DOHH2 (cell line): ENCODE measurements at regions not wholly inside any gene's neighbourhood (a gene's known extent, or its start where the extent isn't known, plus 50 kb on each side); places are given as distances from the start of the nearest gene placed in this dataset.

ENCODE experiments used
- H3F3A ChIP-seq: fragments of 200-600 bp; sonication (generic), shearing (Covaris generic); 2 replicates; pipeline ENCODE4 v1.6.0; 2016; ENCODE audit warnings: antibody characterized with exemption, mild to moderate bottlenecking; ENCODE audit not compliant: control insufficient read depth, insufficient read depth
- H3K27ac ChIP-seq: fragments of 200-600 bp; sonication (generic); 2 replicates; pipeline ENCODE4 v1.5.1; 2014; ENCODE audit warnings: low read depth, mild to moderate bottlenecking, low read length, moderate library complexity
- H3K27me3 ChIP-seq: fragments of 200-600 bp; sonication (generic); 2 replicates; pipeline ENCODE4 v1.6.1; 2014; ENCODE audit warnings: mild to moderate bottlenecking, low read length, mixed read lengths; ENCODE audit not compliant: control insufficient read depth
- H3K36me3 ChIP-seq: fragments of 200-600 bp; sonication (generic); 2 replicates; pipeline ENCODE4 v1.6.1; 2014; ENCODE audit warnings: mild to moderate bottlenecking, low read length, moderate library complexity, mixed read lengths; ENCODE audit not compliant: control insufficient read depth
- H3K4me1 ChIP-seq: fragments of 200-600 bp; sonication (generic); 2 replicates; pipeline ENCODE4 v1.6.1; 2014; ENCODE audit warnings: mild to moderate bottlenecking, low read length, mixed read lengths; ENCODE audit not compliant: control insufficient read depth
- H3K4me2 ChIP-seq: fragments of 200-600 bp; sonication (generic); 2 replicates; pipeline ENCODE4 v1.6.0; 2014; ENCODE audit warnings: mild to moderate bottlenecking, low read length, moderate library complexity
- H3K4me3 ChIP-seq: fragments of 200-600 bp; sonication (generic); 2 replicates; pipeline ENCODE4 v1.5.1; 2014; ENCODE audit warnings: mild to moderate bottlenecking, low read length, mixed read lengths
- H3K79me2 ChIP-seq: fragments of 200-600 bp; sonication (generic); 2 replicates; pipeline ENCODE4 v1.6.1; 2014; ENCODE audit warnings: mild to moderate bottlenecking, low read length, mixed read lengths; ENCODE audit not compliant: control insufficient read depth
- H3K9me2 ChIP-seq: fragments of 200-600 bp; sonication (generic); replicated peaks from 2 replicates; pipeline ENCODE4 v1.6.1; 2014; ENCODE audit warnings: mild to moderate bottlenecking, low read length, mixed read lengths; ENCODE audit not compliant: control insufficient read depth
- H3K9me3 ChIP-seq: fragments of 200-600 bp; sonication (generic); 2 replicates; pipeline ENCODE4 v1.6.1; 2014; ENCODE audit warnings: antibody characterized with exemption, low read length, mixed read lengths; ENCODE audit not compliant: control insufficient read depth, insufficient read depth
- H4K20me1 ChIP-seq: fragments of 200-600 bp; sonication (generic); 2 replicates; pipeline ENCODE4 v1.6.0; 2014; ENCODE audit warnings: low read depth, mild to moderate bottlenecking, antibody characterized with exemption, low read length, moderate library complexity; ENCODE audit not compliant: control insufficient read depth, insufficient read depth
- CTCF ChIP-seq: fragments of 200-600 bp; sonication (generic); IDR thresholded peaks from one replicate; pipeline ENCODE4 v1.5.1; 2014; ENCODE audit warnings: antibody characterized with exemption, mild to moderate bottlenecking, low read depth, low read length; ENCODE audit not compliant: poor library complexity, severe bottlenecking
- EZH2phosphoT487 ChIP-seq: fragments of 200-600 bp; sonication (generic); IDR thresholded peaks from 2 replicates; pipeline ENCODE4 v1.6.1; 2017; ENCODE audit warnings: borderline replicate concordance, mild to moderate bottlenecking, antibody characterized with exemption, low read length, moderate library complexity, mixed read lengths

- H3K36me3 ChIP-seq: no peaks in the 10 kb centered on the region
- TF ChIP-seq CTCF (no peak), EZH2phosphoT487 (no peak)
- no peaks in the 10 kb centered on the region for H3K4me1 ChIP-seq
- H3K27ac ChIP-seq: no peak overlapping the region
- H3F3A ChIP-seq: no peaks in the 10 kb centered on the region
- H3K27me3 ChIP-seq: no peaks in the 10 kb centered on the region
- H3K9me3 ChIP-seq: no peaks in the 10 kb centered on the region
- H3K9me2 ChIP-seq: no peaks in the 10 kb centered on the region
- H3K79me2 ChIP-seq: no peaks in the 10 kb centered on the region
- no peaks in the 10 kb centered on the region for H4K20me1 ChIP-seq
- H3K4me3 ChIP-seq: no peak overlapping the region
- H3K4me2 ChIP-seq: no peak overlapping the region
These were observed 77.9 kb upstream of the DPT start for GRCh38 chr1:168806952-168807351.

- no peak overlapping the region for H3K27ac ChIP-seq
- H4K20me1 ChIP-seq: no peaks in the 10 kb centered on the region
- no peaks in the 10 kb centered on the region for H3K27me3 ChIP-seq
- TF ChIP-seq CTCF: no peak
- no peak overlapping the region for H3K4me2 ChIP-seq
- no peaks in the 10 kb centered on the region for H3K4me1 ChIP-seq
- H3K36me3 ChIP-seq: no peaks in the 10 kb centered on the region
- H3K9me2 ChIP-seq: no peaks in the 10 kb centered on the region
- H3K4me3 ChIP-seq: no peak overlapping the region
- no peaks in the 10 kb centered on the region for H3F3A ChIP-seq
- H3K79me2 ChIP-seq: no peaks in the 10 kb centered on the region
- no peaks in the 10 kb centered on the region for H3K9me3 ChIP-seq
These were observed 82.2 kb upstream of the DPT start for GRCh38 chr1:168811176-168811575.

DNA sequence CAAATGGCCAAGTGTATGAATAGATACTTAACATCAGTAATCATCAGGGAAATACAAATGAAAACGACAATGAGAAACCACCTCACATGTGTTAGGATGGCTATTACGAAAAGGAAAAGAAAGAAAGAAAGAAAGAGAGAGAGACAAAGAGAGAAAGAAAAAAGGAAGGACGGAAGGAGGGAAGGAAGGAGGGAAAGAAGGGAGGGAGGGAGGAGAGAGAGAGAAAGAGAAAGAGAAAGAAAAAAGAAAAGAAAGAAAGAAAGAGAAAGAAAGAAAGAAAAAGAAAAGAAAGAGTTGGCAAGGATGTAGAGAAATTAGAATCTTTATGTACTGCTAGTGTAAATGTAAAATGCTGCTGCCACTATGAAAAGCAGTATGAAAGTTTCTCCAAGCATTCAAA is 90.7 kb upstream of the DPT start:
- H3K4me1 ChIP-seq: no peaks in the 10 kb centered on the region
- no peaks in the 10 kb centered on the region for H3K79me2 ChIP-seq
- H3K27ac ChIP-seq: no peak overlapping the region
- H3K27me3 ChIP-seq: no peaks in the 10 kb centered on the region
- H3K4me3 ChIP-seq: no peak overlapping the region
- H3K9me2 ChIP-seq: no peaks in the 10 kb centered on the region
- H4K20me1 ChIP-seq: no peaks in the 10 kb centered on the region
- H3K36me3 ChIP-seq: no peaks in the 10 kb centered on the region
- H3K4me2 ChIP-seq: no peak overlapping the region
- TF ChIP-seq CTCF (no peak), EZH2phosphoT487 (no peak)
- H3K9me3 ChIP-seq: no peaks in the 10 kb centered on the region
- no peaks in the 10 kb centered on the region for H3F3A ChIP-seq

- H3K36me3 ChIP-seq: no peaks in the 10 kb centered on the region
- no peak overlapping the region for H3K27ac ChIP-seq
- H3K4me1 ChIP-seq: no peaks in the 10 kb centered on the region
- no peak overlapping the region for H3K4me3 ChIP-seq
- H4K20me1 ChIP-seq: no peaks in the 10 kb centered on the region
- H3F3A ChIP-seq: no peaks in the 10 kb centered on the region
- no peaks in the 10 kb centered on the region for H3K79me2 ChIP-seq
- H3K27me3 ChIP-seq: no peaks in the 10 kb centered on the region
- no peaks in the 10 kb centered on the region for H3K9me3 ChIP-seq
- no peak overlapping the region for H3K4me2 ChIP-seq
- TF ChIP-seq EZH2phosphoT487 (no peak), CTCF (no peak)
- H3K9me2 ChIP-seq: no peaks in the 10 kb centered on the region
These were observed 92.4 kb upstream of the DPT start for GRCh38 chr1:168821434-168821833.
